ENCODE measurements at regions not wholly inside any gene's neighbourhood (a gene's known extent, or its start where the extent isn't known, plus 50 kb on each side); places are given as distances from the start of the nearest gene placed in this dataset.

- TF ChIP-seq, protein P1, sequence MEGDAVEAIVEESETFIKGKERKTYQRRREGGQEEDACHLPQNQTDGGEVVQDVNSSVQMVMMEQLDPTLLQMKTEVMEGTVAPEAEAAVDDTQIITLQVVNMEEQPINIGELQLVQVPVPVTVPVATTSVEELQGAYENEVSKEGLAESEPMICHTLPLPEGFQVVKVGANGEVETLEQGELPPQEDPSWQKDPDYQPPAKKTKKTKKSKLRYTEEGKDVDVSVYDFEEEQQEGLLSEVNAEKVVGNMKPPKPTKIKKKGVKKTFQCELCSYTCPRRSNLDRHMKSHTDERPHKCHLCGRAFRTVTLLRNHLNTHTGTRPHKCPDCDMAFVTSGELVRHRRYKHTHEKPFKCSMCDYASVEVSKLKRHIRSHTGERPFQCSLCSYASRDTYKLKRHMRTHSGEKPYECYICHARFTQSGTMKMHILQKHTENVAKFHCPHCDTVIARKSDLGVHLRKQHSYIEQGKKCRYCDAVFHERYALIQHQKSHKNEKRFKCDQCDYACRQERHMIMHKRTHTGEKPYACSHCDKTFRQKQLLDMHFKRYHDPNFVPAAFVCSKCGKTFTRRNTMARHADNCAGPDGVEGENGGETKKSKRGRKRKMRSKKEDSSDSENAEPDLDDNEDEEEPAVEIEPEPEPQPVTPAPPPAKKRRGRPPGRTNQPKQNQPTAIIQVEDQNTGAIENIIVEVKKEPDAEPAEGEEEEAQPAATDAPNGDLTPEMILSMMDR (IDR thresholded peaks at IDR 0.05; ENCODE audit: low read depth, low read length) = no peak
- no peaks in the 10 kb centered on the region for H3K27me3 ChIP-seq
- no peak overlapping the region for H3K4me3 ChIP-seq
- H3K4me1 ChIP-seq (ENCODE audit: low read depth) = peaks cover 13% of the 10 kb centered on the region
- no peak for DNase-seq (ENCODE audit: low read depth in 1 of 2, low spot score in 1 of 2)
- no peak overlapping the region for H3K27ac ChIP-seq
- H3K36me3 ChIP-seq = no peaks in the 10 kb centered on the region
- no peaks in the 10 kb centered on the region for H3K9me3 ChIP-seq (ENCODE audit: low read depth)
Measured at GRCh38 chr2:7704296-7704865, 787.2 kb downstream of the RNF144A start.

DNA sequence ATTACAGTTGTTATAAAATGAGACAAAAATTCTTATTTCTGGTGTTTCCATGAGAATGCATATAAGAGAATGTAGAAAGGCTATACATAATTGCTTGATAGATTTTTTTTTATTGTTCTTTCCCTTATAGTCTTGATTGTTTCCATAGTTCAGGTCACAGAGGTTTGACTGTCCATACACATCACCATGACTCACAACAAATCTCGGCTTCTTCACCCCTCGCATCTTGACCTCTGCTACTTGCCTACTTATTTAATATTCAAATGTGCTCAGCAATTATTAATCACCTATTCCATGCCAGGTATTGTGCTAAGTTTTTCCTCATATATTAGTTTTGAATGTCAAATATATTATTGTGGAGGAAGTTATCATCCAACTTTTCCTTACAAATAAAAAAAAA is 789.6 kb downstream of the RNF144A start:
- Histone ChIP-seq H3K4me3 (no peak overlapping the region), H3K36me3 (no peaks in the 10 kb centered on the region), H3K27me3 (no peaks in the 10 kb centered on the region), H3K4me1 (ENCODE audit: low read depth) (peaks cover 13% of the 10 kb centered on the region), H3K9me3 (ENCODE audit: low read depth) (no peaks in the 10 kb centered on the region), H3K27ac (no peak overlapping the region)
- TF ChIP-seq, protein P1 (IDR thresholded peaks at IDR 0.05; ENCODE audit: low read depth, low read length) = no peak
- DNase-seq (ENCODE audit: low read depth in 1 of 2, low spot score in 1 of 2) = no peak

GRCh38 chr2:7707723-7708122 is 790.5 kb downstream of the RNF144A start:
- H3K27ac ChIP-seq = no peak overlapping the region
- H3K27me3 ChIP-seq = no peaks in the 10 kb centered on the region
- peaks cover 13% of the 10 kb centered on the region for H3K4me1 ChIP-seq (ENCODE audit: low read depth)
- TF ChIP-seq, protein P1 (IDR thresholded peaks at IDR 0.05; ENCODE audit: low read depth, low read length) = no peak
- H3K36me3 ChIP-seq = no peaks in the 10 kb centered on the region
- DNase-seq (ENCODE audit: low read depth in 1 of 2, low spot score in 1 of 2) = no peak
- no peaks in the 10 kb centered on the region for H3K9me3 ChIP-seq (ENCODE audit: low read depth)
- H3K4me3 ChIP-seq = no peak overlapping the region

DNA sequence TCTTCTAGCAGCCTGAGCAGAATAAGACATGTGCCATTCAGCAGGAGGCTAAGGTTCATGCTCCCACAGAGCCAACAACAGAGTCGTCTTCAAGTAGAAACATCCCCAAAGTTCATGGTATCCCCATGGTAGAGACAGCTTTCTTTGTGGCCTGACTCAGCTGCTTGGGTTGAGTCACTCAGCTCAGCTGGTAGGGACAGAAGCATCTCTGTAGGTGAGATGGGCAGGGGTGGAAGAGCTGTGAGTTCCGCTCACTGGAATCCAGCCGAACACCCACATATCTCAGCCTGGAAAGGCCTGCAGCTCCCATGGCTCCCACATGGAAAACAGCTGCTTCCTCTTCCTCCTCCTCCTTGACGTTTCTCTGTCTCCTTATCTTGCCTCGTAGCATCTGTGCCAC is 792.7 kb downstream of the RNF144A start:
- Histone ChIP-seq H3K4me1 (ENCODE audit: low read depth) (no peaks in the 10 kb centered on the region), H3K9me3 (ENCODE audit: low read depth) (no peaks in the 10 kb centered on the region), H3K27me3 (no peaks in the 10 kb centered on the region), H3K27ac (no peak overlapping the region), H3K4me3 (no peak overlapping the region), H3K36me3 (no peaks in the 10 kb centered on the region)
- DNase-seq (ENCODE audit: low read depth in 1 of 2, low spot score in 1 of 2) = no peak
- TF ChIP-seq, protein P1 (IDR thresholded peaks at IDR 0.05; ENCODE audit: low read depth, low read length) = no peak

DNA sequence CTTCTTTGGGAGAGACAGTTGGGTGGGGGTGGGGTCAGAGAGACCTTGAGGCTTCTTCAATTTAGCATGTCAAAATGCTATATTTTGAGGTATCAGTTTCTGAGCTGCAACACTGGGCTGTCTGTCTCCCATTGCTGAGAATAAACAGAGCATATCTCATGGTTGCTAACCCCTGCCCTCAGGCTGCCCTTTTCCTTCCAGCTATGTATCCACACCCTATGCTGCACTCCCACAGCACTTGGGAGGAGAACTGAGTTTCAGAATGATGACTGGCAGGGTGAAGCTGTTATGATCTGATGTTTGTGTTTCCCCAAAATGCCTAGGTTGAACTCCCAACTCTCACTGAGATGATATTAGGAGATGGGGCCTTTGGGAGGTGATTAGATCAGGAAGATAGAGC is 794.0 kb downstream of the RNF144A start:
- H3K36me3 ChIP-seq = no peaks in the 10 kb centered on the region

More for the DNA sequence above, 794.0 kb downstream of the RNF144A start:
- no peak for DNase-seq (ENCODE audit: low read depth in 1 of 2, low spot score in 1 of 2)
- TF ChIP-seq, protein P1 (IDR thresholded peaks at IDR 0.05; ENCODE audit: low read depth, low read length) = no peak
- H3K27me3 ChIP-seq = no peaks in the 10 kb centered on the region
- no peak overlapping the region for H3K4me3 ChIP-seq
- no peak overlapping the region for H3K27ac ChIP-seq
- no peaks in the 10 kb centered on the region for H3K9me3 ChIP-seq (ENCODE audit: low read depth)
- no peaks in the 10 kb centered on the region for H3K4me1 ChIP-seq (ENCODE audit: low read depth)
